Naive thymus-derived CD4-positive, alpha-beta T cell (primary cell): ENCODE measurements at regions not wholly inside any gene's neighbourhood (a gene's known extent, or its start where the extent isn't known, plus 50 kb on each side); places are given as distances from the start of the nearest gene placed in this dataset.

Experiments
- ATAC-seq: fragments of 150-1000 bp; cut with Tn5 transposase; 2 replicates; pipeline ENCODE4 v1.10.0; 2021; ENCODE audit warnings: mild to moderate bottlenecking, moderate library complexity
- CTCF ChIA-PET: fragments of 350-600 bp; sonication (Branson Sonifier 250); formaldehyde crosslinking; loops from one replicate; lab custom pipeline; 2021; ENCODE audit warnings: antibody characterized with exemption; lab: Charles Lee
- POLR2A ChIA-PET: fragments of 350-600 bp; sonication (Branson Sonifier 250); formaldehyde crosslinking; loops from one replicate; lab custom pipeline; 2021; ENCODE audit warnings: antibody characterized with exemption, inconsistent platforms; lab: Charles Lee
- DNase-seq, 9 donors: peaks; one replicate each; pipeline versions ENCODE4 v3.0.0 to v3.0.0-alpha.2; 2020 to 2022; ENCODE audit warnings: mixed read lengths in 1 of 9
- H3K27ac ChIP-seq: one replicate; pipeline ENCODE4 v1.7.0; 2013; ENCODE audit warnings: mild to moderate bottlenecking, low read depth, low read length, moderate library complexity
- H3K27me3 ChIP-seq, 2 donors: one replicate each; pipeline ENCODE4 v1.7.0; 2013; ENCODE audit warnings: low read length in 2 of 2, mild to moderate bottlenecking in 2 of 2, moderate library complexity in 2 of 2; ENCODE audit not compliant: control insufficient read depth in 2 of 2, insufficient read depth in 2 of 2
- H3K36me3 ChIP-seq, 3 experiments: 1 replicate in 2 of 3; 2 replicates in 1 of 3; pipeline ENCODE4 v1.7.0; 2013; ENCODE audit warnings: low read length in 3 of 3, mild to moderate bottlenecking in 3 of 3, moderate library complexity in 1 of 3; ENCODE audit not compliant: insufficient read depth in 3 of 3, control insufficient read depth in 2 of 3
- H3K4me1 ChIP-seq, 2 donors: one replicate each; pipeline ENCODE4 v1.7.0; 2013; ENCODE audit warnings: low read length in 2 of 2, mild to moderate bottlenecking in 2 of 2, moderate library complexity in 1 of 2; ENCODE audit not compliant: control insufficient read depth in 2 of 2, insufficient read depth in 2 of 2
- H3K4me3 ChIP-seq: 2 replicates; pipeline ENCODE4 v1.7.0; 2013; ENCODE audit warnings: mild to moderate bottlenecking, low read length
- H3K9me3 ChIP-seq, 3 experiments: 1 replicate in 2 of 3; 2 replicates in 1 of 3; pipeline ENCODE4 v1.7.0; 2013; ENCODE audit warnings: low read length in 3 of 3; ENCODE audit not compliant: control insufficient read depth in 2 of 3
- H3K27ac Mint-ChIP-seq, 9 donors: one replicate each; pipeline ENCODE4 v1.8.0; 2020 to 2022; ENCODE audit warnings: mixed read lengths in 9 of 9, mild to moderate bottlenecking in 8 of 9, moderate library complexity in 5 of 9, inconsistent platforms in 2 of 9
- H3K27me3 Mint-ChIP-seq, 5 donors: one replicate each; pipeline ENCODE4 v1.8.0; 2021 to 2022; ENCODE audit warnings: mixed read lengths in 5 of 5, mild to moderate bottlenecking in 1 of 5
- H3K36me3 Mint-ChIP-seq, 5 donors: one replicate each; pipeline ENCODE4 v1.8.0; 2020 to 2022; ENCODE audit warnings: mixed read lengths in 5 of 5, mild to moderate bottlenecking in 3 of 5, inconsistent platforms in 1 of 5
- H3K4me1 Mint-ChIP-seq, 7 donors: one replicate each; pipeline ENCODE4 v1.8.0; 2020 to 2022; ENCODE audit warnings: mixed read lengths in 7 of 7, mild to moderate bottlenecking in 3 of 7, inconsistent platforms in 1 of 7
- H3K4me3 Mint-ChIP-seq, 10 donors: one replicate each; pipeline ENCODE4 v1.8.0; 2020 to 2022; ENCODE audit warnings: mild to moderate bottlenecking in 10 of 10, mixed read lengths in 10 of 10, moderate library complexity in 6 of 10, inconsistent platforms in 2 of 10
- H3K9me3 Mint-ChIP-seq, 11 donors: one replicate each; pipeline ENCODE4 v1.8.0; 2020 to 2022; ENCODE audit warnings: mixed read lengths in 11 of 11, mild to moderate bottlenecking in 4 of 11, inconsistent platforms in 1 of 11, moderate library complexity in 1 of 11
- intact Hi-C, 2 donors: fragments of 100-400 bp; cut with micrococcal nuclease; formaldehyde crosslinking; loops; one replicate each; pipeline ENCODE4 v1.15.1; 2023

GRCh38 chr5:42989190-42989589, 50.9 kb downstream of the ANXA2R start:
- DNase-seq (peak in 5 of 9 donors; percentile 13 to 34 (median 16)), ATAC-seq (no peak)
- POLR2A ChIA-PET, result interaction anchor here (0.8 to 17.7 kb wide), 13 partner anchors 18 to 495 kb away, joined by 3 to 1009 read pairs (median 114); partner anchors contain the start of genes ANXA2R, TMEM267 and ZNF131
- Mint-ChIP-seq H3K4me3 (peak overlapping the region; percentile 84 to 100 (median 98)), H3K4me1 (peaks cover 36 to 72% (median 68%) of the 10 kb centered on the region in 7 donors), H3K36me3 (peaks cover 5 to 38% (median 29%) of the 10 kb centered on the region in 5 donors), H3K27ac (peak overlapping the region; percentile 70 to 100 (median 100)), H3K9me3 (peaks cover 0 to 7% (median 0%) of the 10 kb centered on the region in 11 donors), H3K27me3 (no peaks in the 10 kb centered on the region)
- Histone ChIP-seq H3K4me1 (peaks cover 30 to 37% of the 10 kb centered on the region in 2 donors), H3K27me3 (no peaks in the 10 kb centered on the region), H3K4me3 (peak overlapping the region; percentile 62), H3K27ac (peak overlapping the region; percentile 89), H3K9me3 (no peaks in the 10 kb centered on the region), H3K36me3 (peaks cover 0 to 10% (median 6%) of the 10 kb centered on the region in 3 experiments)
- CTCF ChIA-PET, result interaction anchor here (0.6 to 1.2 kb wide), 4 partner anchors 18 to 50 kb away, joined by 3 to 4 read pairs (median 4); no protein-coding TSS in a partner anchor
- intact Hi-C loops, result loop anchor here in 1 of 2 donors (1.0 kb wide), 1 partner anchor 12 kb away; no protein-coding TSS in a partner anchor

GRCh38 chr5:42988568-42988967, 51.6 kb downstream of the ANXA2R start:
- DNase-seq (no peak), ATAC-seq (no peak)
- peaks cover 0 to 7% (median 0%) of the 10 kb centered on the region in 11 donors for H3K9me3 Mint-ChIP-seq
- Histone ChIP-seq H3K9me3 (no peaks in the 10 kb centered on the region), H3K27me3 (no peaks in the 10 kb centered on the region), H3K27ac (peak overlapping the region; percentile 89), H3K36me3 (peaks cover 0 to 12% (median 7%) of the 10 kb centered on the region in 3 experiments), H3K4me1 (peaks cover 30 to 37% of the 10 kb centered on the region in 2 donors), H3K4me3 (peak overlapping the region; percentile 62)
- no peaks in the 10 kb centered on the region for H3K27me3 Mint-ChIP-seq
- peak overlapping the region in 9 of 10 donors; percentile 84 to 100 (median 97) for H3K4me3 Mint-ChIP-seq
- intact Hi-C loops, result no loop called here
- peaks cover 5 to 39% (median 32%) of the 10 kb centered on the region in 5 donors for H3K36me3 Mint-ChIP-seq
- H3K27ac Mint-ChIP-seq, result peak overlapping the region in 8 of 9 donors; percentile 93 to 100 (median 100)
- ChIA-PET POLR2A (interaction anchor here (0.8 to 17.7 kb wide), 13 partner anchors 9 to 496 kb away, joined by 3 to 1009 read pairs (median 7); partner anchors contain the start of genes ANXA2R and TMEM267), CTCF (interaction anchor here (0.6 to 1.2 kb wide), 4 partner anchors 18 to 51 kb away, joined by 3 to 4 read pairs (median 4); no protein-coding TSS in a partner anchor)
- peaks cover 36 to 76% (median 68%) of the 10 kb centered on the region in 7 donors for H3K4me1 Mint-ChIP-seq

DNA sequence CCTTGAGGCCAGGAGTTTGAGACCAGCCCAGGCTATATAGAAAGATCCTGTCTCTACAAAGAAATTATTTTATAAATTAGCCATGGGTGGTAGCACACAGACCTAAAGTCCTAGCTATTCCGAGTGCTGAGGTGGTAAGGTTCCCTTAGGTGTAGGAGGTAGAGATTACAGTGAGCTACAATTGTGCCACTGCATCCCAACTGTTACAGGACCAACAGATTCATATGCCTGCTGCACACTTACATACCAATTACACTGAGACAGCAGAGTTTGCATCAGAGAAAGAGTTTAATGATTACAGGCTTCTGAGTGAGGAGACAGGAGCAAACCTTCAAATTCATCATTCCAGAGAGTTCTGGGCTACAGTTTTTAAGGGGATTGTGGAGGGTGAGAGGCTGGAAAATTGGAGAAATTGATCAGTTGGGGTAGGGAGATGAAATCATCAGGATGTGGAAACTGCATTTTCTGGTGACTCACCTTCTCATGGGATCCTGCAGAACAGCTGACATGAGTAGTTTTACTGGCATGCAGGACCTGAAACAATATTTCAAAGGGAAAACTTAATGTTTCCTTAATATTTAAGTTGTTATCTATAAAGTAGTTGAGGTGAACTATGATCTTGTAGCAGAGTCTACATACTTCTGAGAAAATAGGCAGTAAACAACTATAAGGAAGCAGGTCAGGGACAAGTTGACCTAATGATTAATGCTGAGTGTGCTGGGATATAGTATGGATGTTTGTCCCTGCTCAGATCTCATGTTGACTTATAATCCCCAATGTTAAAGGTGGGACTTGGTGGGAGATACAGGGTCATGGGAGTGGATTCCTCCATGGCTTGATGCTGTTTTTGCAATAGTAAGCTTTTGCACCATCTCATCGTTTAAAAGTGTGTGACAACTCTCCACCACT, 54.7 kb downstream of the ANXA2R start:
- Histone ChIP-seq H3K27ac (no peak overlapping the region), H3K4me3 (no peak overlapping the region), H3K36me3 (peaks cover 0 to 12% (median 7%) of the 10 kb centered on the region in 3 experiments), H3K4me1 (peaks cover 23 to 29% of the 10 kb centered on the region in 2 donors), H3K27me3 (no peaks in the 10 kb centered on the region), H3K9me3 (no peaks in the 10 kb centered on the region)
- Mint-ChIP-seq H3K4me1 (peaks cover 28 to 72% (median 69%) of the 10 kb centered on the region in 7 donors), H3K27ac (peak overlapping the region in 3 of 9 donors; percentile 0 to 11 (median 8)), H3K9me3 (peaks cover 0 to 7% (median 0%) of the 10 kb centered on the region in 11 donors), H3K27me3 (no peaks in the 10 kb centered on the region), H3K36me3 (peaks cover 5 to 40% (median 36%) of the 10 kb centered on the region in 5 donors), H3K4me3 (peak overlapping the region in 7 of 10 donors; percentile 4 to 100 (median 46))
- ATAC-seq (no peak), DNase-seq (no peak)
- ChIA-PET CTCF (interaction anchor here (0.9 kb wide), 1 partner anchor 496 kb away, joined by 3 read pairs; no protein-coding TSS in a partner anchor), POLR2A (interaction anchor here (0.6 to 15.3 kb wide), 4 partner anchors 9 to 83 kb away, joined by 3 to 515 read pairs (median 175); no protein-coding TSS in a partner anchor)
- intact Hi-C loops, result no loop called here

- ATAC-seq, result no peak
- H3K4me1 Mint-ChIP-seq, result peaks cover 18 to 62% (median 58%) of the 10 kb centered on the region in 7 donors
These were observed 55.8 kb downstream of the ANXA2R start for GRCh38 chr5:42984307-42984706.

GRCh38 chr5:42982107-42982622, 58.0 kb downstream of the ANXA2R start:
- H3K4me1 ChIP-seq, result peaks cover 2 to 13% of the 10 kb centered on the region in 2 donors
- peaks cover 5 to 44% (median 33%) of the 10 kb centered on the region in 5 donors for H3K36me3 Mint-ChIP-seq
- peaks cover 0 to 12% (median 7%) of the 10 kb centered on the region in 3 experiments for H3K36me3 ChIP-seq
- no peak overlapping the region for H3K4me3 ChIP-seq
- H3K9me3 ChIP-seq, result no peaks in the 10 kb centered on the region
- CTCF ChIA-PET, result interaction anchor here (0.6 kb wide), 1 partner anchor 10 kb away, joined by 4 read pairs; no protein-coding TSS in a partner anchor
- POLR2A ChIA-PET, result interaction anchor here (0.6 to 2.6 kb wide), 3 partner anchors 10 to 502 kb away, joined by 3 to 19 read pairs (median 4); no protein-coding TSS in a partner anchor
- no peak overlapping the region for H3K4me3 Mint-ChIP-seq
- no peaks in the 10 kb centered on the region for H3K27me3 Mint-ChIP-seq
- no peak overlapping the region for H3K27ac ChIP-seq
- ATAC-seq (no peak), DNase-seq (no peak)
- no peaks in the 10 kb centered on the region for H3K9me3 Mint-ChIP-seq
- intact Hi-C loops, result no loop called here
- H3K27ac Mint-ChIP-seq, result no peak overlapping the region
- H3K4me1 Mint-ChIP-seq, result peaks cover 11 to 43% (median 36%) of the 10 kb centered on the region in 7 donors
- H3K27me3 ChIP-seq, result no peaks in the 10 kb centered on the region

More at GRCh38 chr5:42984307-42984706, 55.8 kb downstream of the ANXA2R start:
- Histone ChIP-seq H3K9me3 (no peaks in the 10 kb centered on the region), H3K4me1 (peaks cover 22 to 26% of the 10 kb centered on the region in 2 donors), H3K27ac (no peak overlapping the region), H3K36me3 (peaks cover 0 to 12% (median 7%) of the 10 kb centered on the region in 3 experiments), H3K4me3 (no peak overlapping the region), H3K27me3 (no peaks in the 10 kb centered on the region)
- ChIA-PET CTCF (no interaction called here), POLR2A (interaction anchor here (1.4 to 15.3 kb wide), 4 partner anchors 8 to 84 kb away, joined by 3 to 515 read pairs (median 182); no protein-coding TSS in a partner anchor)
- no peak overlapping the region for H3K27ac Mint-ChIP-seq
- peaks cover 5 to 40% (median 34%) of the 10 kb centered on the region in 5 donors for H3K36me3 Mint-ChIP-seq
- H3K9me3 Mint-ChIP-seq, result peaks cover 0 to 7% (median 0%) of the 10 kb centered on the region in 11 donors
- no peaks in the 10 kb centered on the region for H3K27me3 Mint-ChIP-seq
- peak overlapping the region in 1 of 10 donors; percentile 23 for H3K4me3 Mint-ChIP-seq
- intact Hi-C loops, result no loop called here
- DNase-seq, result no peak
